ENCODE measurements at regions not wholly inside any gene's neighbourhood (a gene's known extent, or its start where the extent isn't known, plus 50 kb on each side); places are given as distances from the start of the nearest gene placed in this dataset.
"Not testable (repeated sequence)": the region's sequence is repeated elsewhere in the genome, so short reads cannot be mapped to it uniquely, and the experiment has no call there.

DNA sequence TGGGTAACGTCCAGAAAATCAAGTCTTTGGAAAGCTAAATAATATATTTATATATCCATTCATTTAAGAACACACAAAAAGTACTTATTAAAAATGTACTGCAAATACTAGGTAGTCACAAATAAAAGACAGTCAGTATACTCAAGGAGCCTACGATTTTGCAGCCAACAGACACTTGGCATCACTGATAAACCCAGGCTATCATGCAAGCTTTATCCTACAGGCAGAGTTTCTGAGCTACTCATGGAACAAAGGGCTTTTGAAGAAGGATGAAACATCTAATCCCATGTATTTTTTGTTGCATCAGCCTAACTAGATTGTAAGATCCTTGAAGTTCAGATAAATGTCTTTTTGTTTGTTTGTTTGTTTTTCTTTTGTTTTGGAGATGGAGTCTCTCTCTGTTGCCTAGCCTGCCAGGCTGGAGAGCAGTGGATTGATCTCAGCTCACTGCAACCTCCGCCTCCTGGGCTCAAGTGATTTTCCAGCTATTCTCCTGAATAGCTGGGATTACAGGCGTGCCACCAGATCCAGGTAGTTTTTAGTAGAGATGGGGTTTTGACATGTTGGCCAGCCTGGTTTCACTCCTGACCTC is 319.4 kb upstream of the MDFIC2 start:
- DNase-seq (ENCODE audit: low spot score) = no peak

DNA sequence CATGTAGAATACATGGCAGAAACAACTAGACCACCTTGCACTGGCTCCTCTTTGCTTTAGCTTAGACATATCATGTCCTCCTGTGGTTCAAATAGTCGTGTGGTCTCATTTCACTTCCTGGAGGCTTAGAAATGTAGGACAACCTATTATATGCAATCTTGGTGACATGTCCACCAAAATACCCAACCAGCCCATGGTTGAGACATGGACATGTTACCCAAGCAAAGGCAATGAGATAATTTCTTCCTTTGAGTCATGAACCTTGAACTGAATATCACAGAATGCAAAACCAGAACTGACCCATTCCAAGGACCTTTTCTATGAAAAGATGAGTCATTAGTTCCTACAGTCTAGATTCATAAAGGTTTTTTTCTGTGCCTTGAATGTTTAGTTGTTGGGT is 309.0 kb upstream of the MDFIC2 start:
- no peak for DNase-seq (ENCODE audit: low spot score)

DNA sequence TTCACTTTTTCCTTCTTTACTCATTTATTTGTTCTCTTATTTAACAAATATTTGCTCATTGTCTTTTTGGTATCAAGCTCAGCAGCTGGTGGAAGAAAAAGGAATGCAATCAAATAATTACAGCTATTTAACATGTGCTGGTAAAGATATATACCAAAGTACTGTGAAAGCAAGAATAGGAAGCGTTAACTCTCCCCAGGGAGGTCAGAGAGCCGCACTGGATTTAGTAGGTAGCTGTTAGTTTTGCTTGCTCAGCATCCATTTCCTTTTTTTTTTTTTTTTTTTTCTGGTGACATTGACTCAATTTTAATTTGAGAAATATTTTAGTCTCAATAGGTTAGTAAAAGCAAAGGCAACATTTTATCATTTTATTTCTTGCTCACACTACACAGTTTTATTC is 308.5 kb upstream of the MDFIC2 start:
- no peak for DNase-seq (ENCODE audit: low spot score)

DNA sequence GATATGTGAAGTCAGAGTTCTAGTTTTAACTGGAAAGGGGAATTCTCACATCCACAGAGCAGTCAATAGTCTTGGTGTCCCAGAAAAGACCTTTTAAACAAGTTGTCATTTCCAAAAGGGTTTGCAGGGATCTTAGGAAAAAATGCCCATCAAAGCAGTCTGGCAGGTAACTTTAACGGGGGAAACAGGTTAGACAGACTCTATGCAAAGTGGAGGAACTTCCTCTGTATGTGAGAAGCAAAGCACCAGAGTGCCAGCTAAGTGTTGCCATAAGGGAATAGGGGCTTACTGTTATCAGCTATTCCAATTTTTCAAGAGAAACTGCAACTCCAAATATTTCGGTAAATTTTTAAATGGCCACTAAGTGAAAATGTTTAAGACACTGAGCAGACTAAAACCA is 307.9 kb upstream of the MDFIC2 start:
- DNase-seq (ENCODE audit: low spot score) = no peak

DNA sequence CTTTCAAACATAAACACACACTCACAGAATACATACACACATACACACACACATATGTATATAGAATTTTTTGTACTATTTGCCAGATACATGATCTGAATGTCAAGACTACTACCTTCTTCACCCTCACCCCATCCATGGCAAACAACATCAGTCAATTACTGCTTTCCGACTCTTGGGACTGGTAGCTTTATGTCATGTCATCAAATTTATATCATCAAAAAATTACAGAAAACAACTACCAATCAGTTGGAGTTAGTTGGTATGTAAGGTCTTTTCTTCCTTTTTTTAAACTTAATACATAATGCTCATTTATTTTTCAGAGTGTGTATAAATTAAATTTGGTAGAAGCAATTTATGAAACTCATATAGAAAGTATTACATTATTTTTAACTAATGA is 305.7 kb upstream of the MDFIC2 start:
- no peak for DNase-seq (ENCODE audit: low spot score)

DNA sequence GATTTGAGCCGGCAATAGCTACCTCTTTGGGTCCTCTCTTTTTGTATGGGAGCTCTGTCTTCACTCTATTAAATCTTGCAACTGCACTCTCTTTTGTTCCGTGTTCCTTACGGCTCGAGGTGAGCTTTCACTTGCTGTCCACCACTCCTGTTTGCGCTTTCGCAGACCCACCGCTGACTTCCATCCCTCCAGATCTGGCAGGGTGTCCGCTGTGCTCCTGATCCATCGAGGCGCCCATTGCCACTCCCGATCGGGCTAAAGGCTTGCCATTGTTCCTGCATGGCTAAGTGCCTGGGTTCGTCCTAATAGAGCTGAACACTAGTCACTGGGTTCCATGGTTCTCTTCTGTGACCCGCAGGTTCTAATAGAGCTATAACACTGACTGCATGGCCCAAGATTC is 304.9 kb upstream of the MDFIC2 start:
- not testable (repeated sequence) for DNase-seq (ENCODE audit: low spot score)

DNA sequence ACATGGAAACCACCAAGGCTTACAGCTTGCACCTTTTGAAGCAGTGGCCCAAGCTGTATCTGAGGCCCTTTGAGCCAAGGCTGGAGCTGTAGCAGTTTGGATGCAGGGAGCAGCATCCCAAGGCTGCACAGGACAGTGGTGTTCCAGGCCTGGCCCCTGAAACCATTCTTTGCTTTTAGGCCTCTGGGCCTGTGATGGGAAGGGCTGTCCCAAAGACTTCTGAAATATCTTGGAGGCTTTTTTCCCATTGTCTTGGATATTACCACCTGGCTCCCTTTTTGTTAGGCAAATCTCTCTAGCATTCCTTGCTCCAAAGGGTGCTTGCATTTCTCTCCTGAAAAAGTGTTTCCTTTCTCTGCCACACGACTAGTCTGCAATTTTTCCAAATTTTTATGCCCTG is 302.8 kb upstream of the MDFIC2 start:
- no peak for DNase-seq (ENCODE audit: low spot score)

DNA sequence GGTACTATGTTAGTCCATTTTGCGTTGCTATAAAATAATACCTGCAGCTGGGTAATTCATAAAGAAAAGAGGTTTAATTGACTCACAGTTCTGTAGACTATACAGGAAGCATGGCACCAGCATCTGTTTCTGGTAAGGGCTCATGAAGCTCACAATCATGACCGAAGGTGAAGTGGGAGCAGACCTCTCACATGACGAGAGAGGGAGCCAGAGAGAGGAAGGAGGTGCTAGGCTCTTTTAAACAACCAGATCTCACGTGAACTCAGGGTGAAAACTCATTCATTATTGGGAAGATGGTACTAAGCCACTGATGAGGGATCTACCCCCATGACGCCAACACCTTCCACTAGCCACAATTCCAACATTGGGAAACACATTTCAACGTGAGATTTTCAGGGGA is 301.7 kb upstream of the MDFIC2 start:
- no peak for DNase-seq (ENCODE audit: low spot score)

DNA sequence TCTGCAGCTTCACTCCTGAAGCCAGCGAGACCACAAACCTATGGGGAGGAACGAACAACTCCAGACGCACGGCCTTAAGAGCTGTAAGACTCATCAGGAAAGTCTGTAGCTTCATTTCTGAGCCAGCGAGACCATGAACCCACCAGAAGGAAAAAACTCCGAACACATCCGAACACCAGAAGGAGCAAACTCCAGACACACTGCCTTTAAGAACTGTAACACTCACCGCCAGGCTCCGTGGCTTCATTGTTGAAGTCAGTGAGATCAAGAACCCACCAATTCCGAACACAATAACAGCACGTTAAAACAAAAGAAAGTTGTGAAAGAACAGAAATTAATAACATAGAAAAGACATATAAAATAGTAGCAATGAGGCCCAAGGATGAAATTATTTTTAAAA is 300.5 kb upstream of the MDFIC2 start:
- DNase-seq (ENCODE audit: low spot score) = no peak

DNA sequence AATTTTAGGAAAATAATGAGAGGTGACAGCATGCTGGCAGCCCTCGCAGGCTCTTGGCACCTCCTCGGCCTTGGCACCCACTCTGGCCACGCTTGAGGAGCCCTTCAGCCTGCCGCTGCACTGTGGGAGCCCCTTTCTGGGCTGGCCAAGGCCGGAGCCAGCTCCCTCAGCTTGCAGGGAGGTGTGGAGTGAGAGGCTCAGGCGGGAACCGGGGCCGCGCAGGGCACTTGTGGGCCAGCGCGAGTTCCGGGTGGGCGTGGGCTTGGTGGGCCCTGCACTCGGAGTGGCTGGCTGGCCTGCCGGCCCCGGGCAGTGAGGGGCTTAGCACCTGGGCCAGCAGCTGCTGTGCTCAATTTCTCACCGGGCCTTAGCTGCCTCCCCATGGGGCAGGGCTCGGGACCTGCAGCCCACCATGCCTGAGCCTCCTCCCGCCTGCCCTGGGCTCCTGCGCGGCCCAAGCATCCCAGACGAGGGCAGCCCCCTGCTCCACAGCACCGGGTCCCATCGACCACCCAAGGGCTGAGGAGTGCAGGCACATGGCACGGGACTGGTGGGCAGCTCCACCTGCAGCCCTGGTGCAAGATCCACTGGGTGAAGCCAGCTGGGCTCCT is 299.3 kb upstream of the MDFIC2 start:
- not testable (repeated sequence) for DNase-seq (ENCODE audit: low spot score)

DNA sequence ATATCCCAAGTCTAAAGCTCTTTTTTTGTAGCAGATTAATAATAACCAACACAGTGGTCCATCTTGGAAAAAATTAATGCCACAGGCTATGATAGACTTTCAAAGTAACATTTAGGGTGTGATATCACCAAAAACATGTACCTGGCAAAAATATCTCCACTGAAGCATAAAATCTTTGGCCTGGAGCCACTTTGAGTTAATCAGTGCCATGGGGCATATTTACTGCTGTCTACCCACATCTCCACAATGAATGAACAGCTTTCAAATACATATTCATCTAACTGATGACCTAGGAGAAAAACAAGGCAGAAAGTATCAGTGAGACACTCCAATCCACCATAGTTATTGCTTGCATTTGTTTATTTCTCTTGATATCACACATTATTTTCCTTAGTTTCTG is 296.0 kb upstream of the MDFIC2 start:
- DNase-seq (ENCODE audit: low spot score) = no peak

DNA sequence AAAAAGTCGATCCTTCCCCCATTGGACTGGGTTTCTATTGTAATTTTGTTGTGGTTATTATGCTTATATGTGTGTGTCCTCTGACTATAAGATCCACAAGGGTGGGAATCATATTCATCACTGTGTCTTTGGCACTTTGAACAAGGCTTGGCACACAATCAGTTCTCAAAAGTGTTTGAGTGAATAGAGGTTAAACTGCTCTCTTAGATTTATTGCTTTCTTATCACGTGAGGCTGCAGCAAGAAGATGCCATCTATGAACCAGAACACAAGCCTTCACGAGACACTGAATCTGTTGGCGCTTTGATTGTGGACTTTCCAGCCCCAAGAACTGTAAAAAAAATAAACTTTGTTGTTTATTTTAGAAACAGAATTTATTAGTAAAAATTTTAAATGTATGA is 295.0 kb upstream of the MDFIC2 start:
- no peak for DNase-seq (ENCODE audit: low spot score)

DNA sequence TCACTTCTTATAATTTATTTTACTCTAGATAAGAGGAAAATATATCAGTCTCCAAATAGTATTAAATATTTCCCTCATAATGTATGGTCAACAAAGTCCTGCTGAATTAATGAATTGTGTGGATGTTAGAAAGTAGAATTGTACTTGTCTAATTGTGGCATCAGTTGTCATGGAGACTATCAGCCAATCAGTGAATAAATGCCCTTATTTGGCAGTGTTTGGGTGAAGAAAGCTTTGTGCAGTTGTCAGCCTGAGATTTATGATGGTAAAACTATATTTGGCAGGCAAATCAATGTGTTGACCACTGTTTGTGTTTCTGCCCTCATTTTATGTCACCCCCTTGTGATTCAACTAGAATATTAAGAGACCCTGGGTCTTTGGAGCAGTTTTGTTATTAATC is 293.6 kb upstream of the MDFIC2 start:
- DNase-seq (ENCODE audit: low spot score) = no peak

DNA sequence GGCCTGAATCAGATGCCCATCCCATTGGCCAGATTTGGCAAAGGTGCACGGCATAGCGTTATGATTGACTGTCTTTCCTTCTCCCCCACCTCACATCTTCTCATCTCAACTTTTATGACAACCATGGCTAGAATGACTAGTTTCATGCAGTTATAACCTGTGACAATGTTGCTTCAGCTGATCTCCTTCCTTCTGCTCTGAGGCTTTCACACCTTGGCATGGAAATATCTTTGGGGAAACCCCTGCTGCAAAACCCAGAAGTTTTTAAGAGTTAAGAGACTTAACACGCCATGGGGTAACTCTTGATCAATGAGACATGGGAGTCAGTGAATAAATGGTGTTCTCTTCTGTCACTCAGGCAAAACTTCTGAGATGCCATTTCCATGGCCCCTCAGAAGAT is 290.7 kb upstream of the MDFIC2 start:
- no peak for DNase-seq (ENCODE audit: low spot score)

DNA sequence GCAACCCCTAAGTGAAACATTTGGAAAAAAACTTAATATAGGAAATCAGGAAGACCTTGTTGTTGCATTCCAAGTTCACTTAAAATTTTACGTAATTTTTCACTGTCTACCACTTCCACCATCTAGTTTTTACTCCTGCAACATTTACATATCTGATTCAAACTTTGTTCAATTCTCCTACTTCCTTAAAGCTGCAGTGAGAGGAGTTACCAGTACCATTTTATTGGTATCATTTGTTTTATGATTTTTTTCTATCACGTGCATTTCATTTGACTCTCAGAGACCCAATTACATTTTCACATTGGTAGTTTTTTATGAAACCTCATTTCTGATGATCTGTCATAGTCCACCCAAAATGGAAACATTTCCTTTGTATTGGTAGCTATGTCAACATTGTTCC is 284.9 kb upstream of the MDFIC2 start:
- no peak for DNase-seq (ENCODE audit: low spot score)

DNA sequence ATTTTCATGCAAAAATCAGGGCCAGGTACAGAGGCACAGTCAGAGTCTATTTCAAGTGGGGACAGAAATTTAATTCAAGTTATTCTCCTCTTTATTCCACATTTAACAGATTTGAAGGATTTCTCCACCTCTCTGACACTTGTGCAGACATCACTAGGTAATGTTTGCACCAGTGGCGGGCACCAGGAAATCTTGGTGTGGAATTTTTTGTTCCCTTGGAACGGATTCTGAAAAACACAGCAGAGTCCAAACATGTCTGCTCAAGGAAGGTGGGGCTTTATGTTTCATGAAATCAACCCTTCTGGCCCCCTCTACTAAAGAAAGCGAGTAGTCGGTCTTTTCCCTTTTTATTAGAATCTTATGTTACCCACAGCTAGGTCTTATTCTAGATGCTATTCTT is 271.2 kb upstream of the MDFIC2 start:
- DNase-seq (ENCODE audit: low spot score) = no peak

DNA sequence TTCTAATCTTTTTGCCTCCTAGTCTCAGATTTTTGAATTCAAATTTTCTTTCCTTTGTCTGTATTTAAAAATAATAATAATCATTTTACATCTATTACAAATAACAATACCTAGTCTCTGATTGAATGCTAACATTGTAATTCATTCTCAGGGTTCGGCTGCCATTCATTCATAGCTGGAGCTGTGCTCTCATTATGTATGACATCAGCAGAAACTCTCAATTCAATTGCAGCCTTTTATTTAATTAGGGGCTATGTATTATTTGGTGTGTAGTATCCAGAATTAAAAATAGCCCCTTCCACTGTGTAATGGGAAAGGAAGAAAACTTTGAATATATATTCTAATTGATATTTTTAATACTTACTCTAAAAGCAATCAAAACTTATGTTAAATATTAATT is 270.4 kb upstream of the MDFIC2 start:
- no peak for DNase-seq (ENCODE audit: low spot score)

DNA sequence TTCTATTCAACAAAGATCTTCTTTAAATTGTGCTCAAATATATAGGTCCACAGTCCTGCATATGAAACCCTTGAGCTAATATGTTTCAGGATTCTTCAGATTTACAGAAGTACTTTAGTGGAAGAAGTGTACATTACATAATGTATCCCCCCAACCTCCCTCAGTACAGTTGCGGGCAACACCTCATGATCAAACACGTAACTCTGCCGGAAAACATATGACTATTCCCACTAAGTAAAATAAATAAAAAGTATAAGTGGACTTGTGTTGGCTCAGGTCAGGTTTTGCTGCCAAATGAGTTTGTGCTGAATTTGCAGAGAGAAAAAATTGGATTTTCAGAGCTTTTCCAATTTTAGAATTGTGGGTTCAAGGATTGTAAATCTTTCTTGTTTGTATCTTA is 267.6 kb upstream of the MDFIC2 start:
- no peak for DNase-seq (ENCODE audit: low spot score)

DNA sequence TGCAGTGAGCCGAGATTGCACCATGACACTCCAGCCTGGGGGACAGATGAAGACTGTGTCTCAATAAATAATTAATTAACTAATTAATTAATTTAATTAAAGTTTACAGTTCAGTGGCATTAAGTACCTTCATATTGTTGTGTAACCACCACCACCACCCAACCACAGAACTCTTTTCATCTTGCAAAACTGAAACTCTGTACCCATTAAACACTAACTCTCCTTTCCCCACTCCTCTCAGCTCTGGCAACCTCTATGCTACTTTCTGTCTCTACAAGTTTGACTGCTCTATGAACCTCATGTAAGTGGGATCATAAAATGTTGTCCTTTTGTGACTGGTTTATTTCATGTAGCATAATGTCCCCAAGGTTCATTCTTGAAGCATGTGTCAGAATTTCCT is 259.3 kb upstream of the MDFIC2 start:
- no peak for DNase-seq (ENCODE audit: low spot score)

DNA sequence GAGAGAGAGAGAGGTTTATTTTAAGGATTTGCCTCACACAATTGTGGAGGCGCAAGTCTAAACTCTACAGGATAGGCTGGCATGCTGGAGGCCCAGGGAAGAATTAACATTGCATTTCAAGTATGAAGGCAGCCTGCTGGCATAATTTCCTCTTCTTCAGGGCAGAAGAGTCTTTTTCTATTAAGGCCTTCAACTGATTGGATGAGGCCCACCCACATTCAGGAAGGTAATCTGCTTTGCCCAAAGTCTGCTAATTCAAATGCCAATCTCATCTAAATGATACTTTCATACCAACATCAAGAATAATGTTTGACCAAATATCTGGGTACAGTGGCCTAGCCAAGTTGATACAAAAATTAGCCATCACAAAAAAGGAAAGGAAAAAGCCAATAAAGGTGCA is 258.1 kb upstream of the MDFIC2 start:
- DNase-seq (ENCODE audit: low spot score) = no peak

DNA sequence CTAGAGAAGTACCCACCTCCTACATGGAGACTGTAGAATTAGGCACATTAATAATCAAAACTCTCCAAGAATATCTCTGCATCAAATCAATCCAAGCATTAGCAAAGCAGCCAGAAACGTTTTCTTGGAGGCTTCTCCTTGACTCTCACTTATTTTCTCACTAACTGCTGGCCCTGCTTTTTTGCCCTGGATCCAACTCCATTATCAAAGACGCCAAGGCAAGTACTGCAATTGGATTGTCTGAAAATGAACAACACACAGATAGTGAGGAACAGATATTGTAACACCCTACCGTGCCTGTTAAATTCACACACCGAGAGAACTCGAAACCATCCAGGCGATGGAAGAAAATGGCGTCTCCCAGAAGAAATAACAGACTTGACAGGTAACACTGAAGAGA is 256.2 kb upstream of the MDFIC2 start:
- no peak for DNase-seq (ENCODE audit: low spot score)

DNA sequence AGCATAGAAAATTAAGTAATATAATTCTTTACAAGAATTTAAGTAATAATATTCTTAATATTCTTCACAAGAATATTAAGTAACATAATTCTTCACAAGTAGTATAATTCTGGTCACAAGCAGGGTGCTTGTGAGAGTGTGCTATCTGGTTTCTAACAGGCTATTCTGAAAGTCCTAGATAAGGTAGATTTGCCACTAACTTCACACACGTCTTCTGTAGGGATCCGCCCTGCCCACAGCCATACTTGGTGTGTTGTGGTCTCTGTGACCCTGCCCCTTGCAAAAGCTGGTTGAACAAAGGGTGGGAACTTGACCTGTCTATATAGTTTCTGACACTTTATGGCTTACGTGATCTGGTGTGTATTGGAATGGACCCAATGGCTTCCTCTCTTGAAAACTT is 253.4 kb upstream of the MDFIC2 start:
- no peak for DNase-seq (ENCODE audit: low spot score)

DNA sequence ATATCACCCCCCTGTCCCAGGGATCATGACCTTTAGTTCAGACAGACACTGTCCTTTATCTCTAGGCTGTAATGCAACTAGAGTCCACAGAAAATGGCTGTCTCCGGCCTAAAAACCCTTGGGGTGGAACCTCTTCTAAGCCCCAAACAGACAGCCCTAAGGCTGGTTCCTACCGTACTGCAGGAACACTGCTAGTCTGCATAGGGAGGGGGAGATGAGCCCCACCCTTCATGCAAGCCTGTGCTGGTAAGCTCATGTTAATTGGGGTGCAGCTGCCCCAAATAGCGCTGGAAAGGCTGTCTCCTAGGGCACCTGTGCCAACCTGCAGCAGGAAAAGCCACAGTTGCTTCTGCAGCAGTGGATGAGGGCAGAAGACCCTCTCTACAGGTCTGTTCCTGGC is 252.1 kb upstream of the MDFIC2 start:
- no peak for DNase-seq (ENCODE audit: low spot score)

DNA sequence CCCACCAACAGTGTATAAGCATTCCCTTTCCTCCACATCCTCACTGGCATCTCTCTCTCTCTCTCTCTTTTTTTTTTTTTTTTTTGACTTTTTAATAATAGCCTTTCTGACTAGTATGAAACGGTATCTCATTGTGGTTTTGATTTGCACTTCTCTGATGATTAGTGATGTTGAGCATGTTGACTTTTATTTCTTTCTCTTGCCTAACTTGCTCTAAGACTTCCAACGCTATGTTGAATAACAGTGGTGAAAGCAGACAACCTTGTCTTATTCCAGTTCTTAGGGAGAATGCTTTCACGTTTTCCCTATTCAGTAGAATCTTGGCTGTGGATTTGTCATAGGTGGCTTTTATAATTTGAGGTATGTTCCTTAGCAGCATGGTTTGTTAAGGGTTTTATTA is 249.4 kb upstream of the MDFIC2 start:
- DNase-seq (ENCODE audit: low spot score) = no peak

DNA sequence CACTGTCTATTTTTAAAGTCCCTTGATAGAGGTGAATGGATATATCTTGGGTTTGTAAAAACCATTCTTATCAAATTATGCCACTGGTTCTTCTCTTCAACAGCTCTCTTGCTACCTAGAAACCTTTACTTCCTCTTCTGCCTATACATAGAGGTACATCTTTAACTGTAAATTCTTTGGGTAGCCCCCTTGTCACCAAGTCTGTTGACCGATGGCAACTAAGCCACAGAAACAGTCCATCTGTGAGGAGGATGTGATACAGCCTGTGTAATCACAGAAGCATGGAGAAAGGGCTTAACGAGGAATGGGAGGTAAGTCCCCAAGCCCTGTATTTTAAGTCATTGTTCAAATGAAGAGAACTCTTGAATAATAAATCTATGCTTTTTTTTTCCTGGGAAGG is 246.5 kb upstream of the MDFIC2 start:
- DNase-seq (ENCODE audit: low spot score) = no peak

Data from HuH-7.5 (cell line).